ENCODE measurements at regions not wholly inside any gene's neighbourhood (a gene's known extent, or its start where the extent isn't known, plus 50 kb on each side); places are given as distances from the start of the nearest gene placed in this dataset.
"Not testable (repeated sequence)": the region's sequence is repeated elsewhere in the genome, so short reads cannot be mapped to it uniquely, and the experiment has no call there.

- FAIRE-seq (no peak), DNase-seq (ENCODE audit: insufficient read length, low spot score) (no peak)
- no peak for TF ChIP-seq CTCF (IDR thresholded peaks at IDR 0.05; ENCODE audit: insufficient read depth, missing control alignments)
Measured at GRCh38 chr2:12624905-12625598, 91.7 kb upstream of the TRIB2 start.

- DNase-seq (ENCODE audit: insufficient read length, low spot score); FAIRE-seq: not testable (repeated sequence)
Measured at GRCh38 chr2:12628541-12628940, 88.2 kb upstream of the TRIB2 start.

GRCh38 chr2:12636837-12637581, 79.7 kb upstream of the TRIB2 start:
- no peak for TF ChIP-seq CTCF (IDR thresholded peaks at IDR 0.05; ENCODE audit: insufficient read depth, missing control alignments)
- DNase-seq (ENCODE audit: insufficient read length, low spot score) (no peak), FAIRE-seq (no peak)

- no peak for TF ChIP-seq CTCF (IDR thresholded peaks at IDR 0.05; ENCODE audit: insufficient read depth, missing control alignments)
- no peak for FAIRE-seq
- no peak for DNase-seq (ENCODE audit: insufficient read length, low spot score)
Measured at GRCh38 chr2:12637754-12638153, 79.0 kb upstream of the TRIB2 start.

GRCh38 chr2:12641441-12641840, 75.3 kb upstream of the TRIB2 start:
- no peak for TF ChIP-seq CTCF (IDR thresholded peaks at IDR 0.05; ENCODE audit: insufficient read depth, missing control alignments)
- DNase-seq (ENCODE audit: insufficient read length, low spot score) = no peak
- FAIRE-seq = no peak

GRCh38 chr2:12642332-12642731, 74.4 kb upstream of the TRIB2 start:
- TF ChIP-seq CTCF (IDR thresholded peaks at IDR 0.05; ENCODE audit: insufficient read depth, missing control alignments) = no peak
- no peak for FAIRE-seq

GRCh38 chr2:12642859-12643258, 73.9 kb upstream of the TRIB2 start:
- DNase-seq (ENCODE audit: insufficient read length, low spot score) (no peak), FAIRE-seq (no peak)
- TF ChIP-seq CTCF (IDR thresholded peaks at IDR 0.05; ENCODE audit: insufficient read depth, missing control alignments) = no peak

More at GRCh38 chr2:12642332-12642731, 74.4 kb upstream of the TRIB2 start:
- no peak for DNase-seq (ENCODE audit: insufficient read length, low spot score)
